Upper lobe of left lung (tissue), 6 donors: ENCODE measurements at regions not wholly inside any gene's neighbourhood (a gene's known extent, or its start where the extent isn't known, plus 50 kb on each side); places are given as distances from the start of the nearest gene placed in this dataset.
A peak's percentile ranks its signal among the peaks of the same experiment; 100 is the strongest.

Source experiments
- ATAC-seq, 2 donors: fragments of 200-7000 bp; cut with Tn5 transposase; one replicate each; pipeline ENCODE4 v1.9.1; 2022; ENCODE audit warnings: mild to moderate bottlenecking in 2 of 2, moderate library complexity in 2 of 2; ENCODE audit not compliant: low FRiP score in 2 of 2
- DNase-seq, 2 donors: peaks; one replicate each; pipeline ENCODE4 v3.0.0-alpha.2; 2019 to 2020
- H3K27ac ChIP-seq, 4 donors: fragments of 200-600 bp; sonication (generic); one replicate each; pipeline ENCODE4 v1.5.1; 2016 to 2019
- H3K27me3 ChIP-seq, 4 donors: fragments of 200-600 bp; sonication (generic); one replicate each; pipeline ENCODE4 v1.5.1; 2017 to 2019
- H3K36me3 ChIP-seq, 4 donors: fragments of 200-600 bp; sonication (generic); one replicate each; pipeline ENCODE4 v1.5.1; 2016 to 2019
- H3K4me1 ChIP-seq, 4 donors: fragments of 200-600 bp; sonication (generic); one replicate each; pipeline ENCODE4 v1.5.1; 2018 to 2019
- H3K4me3 ChIP-seq, 4 donors: fragments of 200-600 bp; sonication (generic); one replicate each; pipeline ENCODE4 v1.5.1; 2017 to 2019; ENCODE audit warnings: mild to moderate bottlenecking in 2 of 4, moderate library complexity in 1 of 4
- H3K9me3 ChIP-seq, 4 donors: fragments of 200-600 bp; sonication (generic); one replicate each; pipeline ENCODE4 v1.5.1; 2018 to 2019
- EP300 ChIP-seq, 4 donors: sonication (generic); formaldehyde crosslinking; IDR thresholded peaks; one replicate each; pipeline ENCODE4 v1.5.1; 2017; ENCODE audit warnings: antibody characterized with exemption in 4 of 4, control low read depth in 2 of 4
- POLR2A ChIP-seq, 4 donors: fragments of 450-650 bp; IDR thresholded peaks; one replicate each; pipeline ENCODE4 v1.5.1; 2016 to 2017; ENCODE audit warnings: antibody characterized with exemption in 4 of 4, mild to moderate bottlenecking in 2 of 4
- POLR2AphosphoS5 ChIP-seq, 2 donors: sonication (generic); formaldehyde crosslinking; IDR thresholded peaks; one replicate each; pipeline ENCODE4 v1.5.1; 2017; ENCODE audit warnings: antibody characterized with exemption in 2 of 2
- WGBS, 2 donors: methylation state at CpG; one replicate each; pipeline ENCODE4 v1.1.5; 2017 to 2018; 5-methylcytosine and 5-hydroxymethylcytosine counted together
- TF ChIP-seq, protein P1 (sequence below), 6 experiments: fragments of 450-650 bp in 4 of 6; fragments of 200-600 bp in 2 of 6; sonication (generic) in 2 of 6; IDR thresholded peaks; one replicate each; pipeline ENCODE4 v1.5.1; 2016 to 2019; ENCODE audit warnings: antibody characterized with exemption in 6 of 6
- donor health status: DM: no; HTN: no; CAD: no; lungs with moderate emphysema.
- donor health status: DM: no; HTN: yes; CAD: no; lungs with severe emphysema.

DNA sequence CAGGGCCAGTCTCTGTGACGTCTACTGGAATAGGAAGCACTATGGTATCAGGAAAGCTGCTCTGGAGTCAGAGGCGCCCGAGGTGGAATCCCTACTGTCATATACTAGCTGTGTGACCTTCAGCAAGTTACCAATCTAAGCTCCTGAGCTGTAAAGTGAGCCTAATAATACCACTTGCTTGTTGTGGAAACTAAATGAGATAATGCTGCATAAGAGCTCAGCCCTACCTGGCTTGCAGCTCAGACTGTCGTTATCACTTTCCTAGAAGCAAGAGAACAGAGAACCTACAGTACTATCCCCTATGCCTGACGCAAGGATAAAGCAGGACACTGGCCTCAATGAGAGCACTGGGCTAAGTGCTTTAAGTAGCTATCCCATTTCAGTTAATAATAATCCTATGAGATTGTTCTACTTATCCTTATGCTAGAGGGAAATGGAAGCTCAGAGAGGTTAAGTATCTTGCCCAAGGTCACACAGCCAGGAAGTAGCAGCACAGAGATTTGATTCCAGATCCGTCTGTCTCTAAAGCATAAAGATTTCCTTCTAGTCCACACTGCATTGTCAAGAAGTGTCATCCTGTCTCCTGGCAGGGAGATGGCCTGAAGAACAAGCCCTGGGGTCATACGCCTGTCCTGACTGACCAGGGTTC lies 195.2 kb downstream of the TLE3 start:
- no peak overlapping the region for H3K27ac ChIP-seq
- H3K4me1 ChIP-seq, result no peaks in the 10 kb centered on the region
- no peak for TF ChIP-seq POLR2AphosphoS5 (IDR thresholded peaks at IDR 0.05)
- TF ChIP-seq POLR2A (IDR thresholded peaks at IDR 0.05), result no peak
- TF ChIP-seq EP300 (IDR thresholded peaks at IDR 0.05), result no peak
- TF ChIP-seq, protein P1, sequence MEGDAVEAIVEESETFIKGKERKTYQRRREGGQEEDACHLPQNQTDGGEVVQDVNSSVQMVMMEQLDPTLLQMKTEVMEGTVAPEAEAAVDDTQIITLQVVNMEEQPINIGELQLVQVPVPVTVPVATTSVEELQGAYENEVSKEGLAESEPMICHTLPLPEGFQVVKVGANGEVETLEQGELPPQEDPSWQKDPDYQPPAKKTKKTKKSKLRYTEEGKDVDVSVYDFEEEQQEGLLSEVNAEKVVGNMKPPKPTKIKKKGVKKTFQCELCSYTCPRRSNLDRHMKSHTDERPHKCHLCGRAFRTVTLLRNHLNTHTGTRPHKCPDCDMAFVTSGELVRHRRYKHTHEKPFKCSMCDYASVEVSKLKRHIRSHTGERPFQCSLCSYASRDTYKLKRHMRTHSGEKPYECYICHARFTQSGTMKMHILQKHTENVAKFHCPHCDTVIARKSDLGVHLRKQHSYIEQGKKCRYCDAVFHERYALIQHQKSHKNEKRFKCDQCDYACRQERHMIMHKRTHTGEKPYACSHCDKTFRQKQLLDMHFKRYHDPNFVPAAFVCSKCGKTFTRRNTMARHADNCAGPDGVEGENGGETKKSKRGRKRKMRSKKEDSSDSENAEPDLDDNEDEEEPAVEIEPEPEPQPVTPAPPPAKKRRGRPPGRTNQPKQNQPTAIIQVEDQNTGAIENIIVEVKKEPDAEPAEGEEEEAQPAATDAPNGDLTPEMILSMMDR (IDR thresholded peaks at IDR 0.05), result no peak
- ATAC-seq (no peak), DNase-seq (no peak)
- H3K9me3 ChIP-seq, result no peaks in the 10 kb centered on the region
- no peaks in the 10 kb centered on the region for H3K36me3 ChIP-seq
- no peak overlapping the region for H3K4me3 ChIP-seq
- H3K27me3 ChIP-seq, result no peaks in the 10 kb centered on the region
- WGBS, 2 donors, result 82 to 87% methylated on average over 6 to 7 of the region's 7 CpGs

- DNase-seq, result no peak
- H3K4me3 ChIP-seq, result no peak overlapping the region
- no peaks in the 10 kb centered on the region for H3K27me3 ChIP-seq
- H3K4me1 ChIP-seq, result no peaks in the 10 kb centered on the region
- no peaks in the 10 kb centered on the region for H3K9me3 ChIP-seq
- 59 to 67% methylated on average over 10 to 11 of the region's 11 CpGs for WGBS, 2 donors
- TF ChIP-seq POLR2AphosphoS5 (IDR thresholded peaks at IDR 0.05) (no peak), POLR2A (IDR thresholded peaks at IDR 0.05) (no peak), EP300 (IDR thresholded peaks at IDR 0.05) (no peak)
- TF ChIP-seq, protein P1 (IDR thresholded peaks at IDR 0.05), result no peak
- ATAC-seq, result peak in 1 of 2 donors; percentile 6
- H3K36me3 ChIP-seq, result no peaks in the 10 kb centered on the region
- H3K27ac ChIP-seq, result no peak overlapping the region
Observed at GRCh38 chr15:69903470-69904469, 193.9 kb downstream of the TLE3 start.

GRCh38 chr15:69906256-69907185 lies 191.2 kb downstream of the TLE3 start:
- TF ChIP-seq POLR2A (IDR thresholded peaks at IDR 0.05) (no peak), POLR2AphosphoS5 (IDR thresholded peaks at IDR 0.05) (no peak), EP300 (IDR thresholded peaks at IDR 0.05) (no peak)
- TF ChIP-seq, protein P1 (IDR thresholded peaks at IDR 0.05), result no peak

GRCh38 chr15:69908060-69908459 lies 189.7 kb downstream of the TLE3 start:
- 100% methylated on average over 1 of the region's 1 CpG for WGBS, 2 donors
- no peak overlapping the region for H3K4me3 ChIP-seq
- DNase-seq (no peak), ATAC-seq (no peak)
- no peak for TF ChIP-seq POLR2A (IDR thresholded peaks at IDR 0.05)
- no peak for TF ChIP-seq POLR2AphosphoS5 (IDR thresholded peaks at IDR 0.05)
- TF ChIP-seq, protein P1 (IDR thresholded peaks at IDR 0.05), result no peak
- no peak for TF ChIP-seq EP300 (IDR thresholded peaks at IDR 0.05)
- H3K36me3 ChIP-seq, result no peaks in the 10 kb centered on the region
- H3K9me3 ChIP-seq, result no peaks in the 10 kb centered on the region
- no peaks in the 10 kb centered on the region for H3K4me1 ChIP-seq
- H3K27me3 ChIP-seq, result no peaks in the 10 kb centered on the region
- H3K27ac ChIP-seq, result no peak overlapping the region

More at GRCh38 chr15:69906256-69907185, 191.2 kb downstream of the TLE3 start:
- H3K27me3 ChIP-seq, result no peaks in the 10 kb centered on the region
- WGBS, 2 donors, result 87% methylated on average over 11 of the region's 11 CpGs
- no peaks in the 10 kb centered on the region for H3K9me3 ChIP-seq
- H3K4me1 ChIP-seq, result no peaks in the 10 kb centered on the region
- ATAC-seq, result no peak
- no peaks in the 10 kb centered on the region for H3K36me3 ChIP-seq
- DNase-seq, result no peak
- no peak overlapping the region for H3K4me3 ChIP-seq
- no peak overlapping the region for H3K27ac ChIP-seq
